ENCODE measurements at regions not wholly inside any gene's neighbourhood (a gene's known extent, or its start where the extent isn't known, plus 50 kb on each side); places are given as distances from the start of the nearest gene placed in this dataset.
A peak's percentile ranks its signal among the peaks of the same experiment; 100 is the strongest.

GRCh38 chr2:168346725-168347477 is 99.5 kb upstream of the STK39 start (continued):
- TF ChIP-seq ZNF436 (CRISPR knock-in tag; IDR thresholded peaks at IDR 0.05) (no peak), NFE2 (IDR thresholded peaks at IDR 0.05; ENCODE audit: low read depth) (no peak), ZNF354B (CRISPR knock-in tag; IDR thresholded peaks at IDR 0.05) (no peak), CBX1 (IDR thresholded peaks at IDR 0.05; ENCODE audit: low read depth) (no peak), SPI1 (IDR thresholded peaks at IDR 0.05; ENCODE audit: borderline replicate concordance, low read depth, low read length) (peak; percentile 37; the same call in 1 of the 2 replicates), SLC30A9 (CRISPR knock-in tag; IDR thresholded peaks at IDR 0.05) (no peak), ARID2 (IDR thresholded peaks at IDR 0.05) (peak; percentile 54; the same call in 1 of the 2 replicates), ZFP1 (CRISPR knock-in tag; IDR thresholded peaks at IDR 0.05) (no peak), ZNF79 (CRISPR knock-in tag; IDR thresholded peaks at IDR 0.05; ENCODE audit: low read depth) (no peak), ELK1 (CRISPR knock-in tag; IDR thresholded peaks at IDR 0.05) (no peak), FOXK1 (CRISPR knock-in tag; IDR thresholded peaks at IDR 0.05; ENCODE audit: borderline replicate concordance) (no peak), RBM39 (optimal IDR thresholded peaks at IDR 0.05; ENCODE audit: low read depth, low read length) (no peak), STAG1 (CRISPR knock-in tag; IDR thresholded peaks at IDR 0.05; ENCODE audit: borderline replicate concordance) (peak; percentile 64; the same call in 1 of the 2 replicates), ZBTB49 (CRISPR knock-in tag; IDR thresholded peaks at IDR 0.05; ENCODE audit: borderline replicate concordance) (no peak), FOS (IDR thresholded peaks at IDR 0.05; ENCODE audit: extremely low read depth, insufficient read length) (no peak), HDAC6 (IDR thresholded peaks at IDR 0.05; ENCODE audit: low read depth, low read length) (no peak), KDM4B (IDR thresholded peaks at IDR 0.05; ENCODE audit: borderline replicate concordance in 2 of 2, low read depth in 1 of 2) (no peak), SMC3 (conservative IDR thresholded peaks at IDR 0.05; ENCODE audit: insufficient read depth, low read depth, low read length) (peak; percentile 73), ELF2 (CRISPR knock-in tag; IDR thresholded peaks at IDR 0.05) (no peak), RFX5 (IDR thresholded peaks at IDR 0.05; ENCODE audit: low read depth, low read length) (no peak)
- TF ChIP-seq, protein P1, sequence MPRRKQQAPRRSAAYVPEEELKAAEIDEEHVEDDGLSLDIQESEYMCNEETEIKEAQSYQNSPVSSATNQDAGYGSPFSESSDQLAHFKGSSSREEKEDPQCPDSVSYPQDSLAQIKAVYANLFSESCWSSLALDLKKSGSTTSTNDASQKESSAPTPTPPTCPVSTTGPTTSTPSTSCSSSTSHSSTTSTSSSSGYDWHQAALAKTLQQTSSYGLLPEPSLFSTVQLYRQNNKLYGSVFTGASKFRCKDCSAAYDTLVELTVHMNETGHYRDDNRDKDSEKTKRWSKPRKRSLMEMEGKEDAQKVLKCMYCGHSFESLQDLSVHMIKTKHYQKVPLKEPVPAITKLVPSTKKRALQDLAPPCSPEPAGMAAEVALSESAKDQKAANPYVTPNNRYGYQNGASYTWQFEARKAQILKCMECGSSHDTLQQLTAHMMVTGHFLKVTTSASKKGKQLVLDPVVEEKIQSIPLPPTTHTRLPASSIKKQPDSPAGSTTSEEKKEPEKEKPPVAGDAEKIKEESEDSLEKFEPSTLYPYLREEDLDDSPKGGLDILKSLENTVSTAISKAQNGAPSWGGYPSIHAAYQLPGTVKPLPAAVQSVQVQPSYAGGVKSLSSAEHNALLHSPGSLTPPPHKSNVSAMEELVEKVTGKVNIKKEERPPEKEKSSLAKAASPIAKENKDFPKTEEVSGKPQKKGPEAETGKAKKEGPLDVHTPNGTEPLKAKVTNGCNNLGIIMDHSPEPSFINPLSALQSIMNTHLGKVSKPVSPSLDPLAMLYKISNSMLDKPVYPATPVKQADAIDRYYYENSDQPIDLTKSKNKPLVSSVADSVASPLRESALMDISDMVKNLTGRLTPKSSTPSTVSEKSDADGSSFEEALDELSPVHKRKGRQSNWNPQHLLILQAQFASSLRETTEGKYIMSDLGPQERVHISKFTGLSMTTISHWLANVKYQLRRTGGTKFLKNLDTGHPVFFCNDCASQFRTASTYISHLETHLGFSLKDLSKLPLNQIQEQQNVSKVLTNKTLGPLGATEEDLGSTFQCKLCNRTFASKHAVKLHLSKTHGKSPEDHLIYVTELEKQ (CRISPR knock-in tag; IDR thresholded peaks at IDR 0.05) = no peak

Measured in K562 (cell line).